HL-60 (cell line): ENCODE measurements at regions not wholly inside any gene's neighbourhood (a gene's known extent, or its start where the extent isn't known, plus 50 kb on each side); places are given as distances from the start of the nearest gene placed in this dataset.
A peak's percentile ranks its signal among the peaks of the same experiment; 100 is the strongest.

Experiments used
- DNase-seq, 2 experiments: peaks; one replicate each; pipeline ENCODE4 v3.0.0-alpha.2; 2010 to 2020; ENCODE audit warnings: low read depth in 1 of 2, low spot score in 1 of 2
- H3K27ac ChIP-seq: fragments of 250-450 bp; sonication (Bioruptor Pico); replicated peaks from 2 replicates; pipeline ENCODE4 v1.5.1; 2020; ENCODE audit warnings: mild to moderate bottlenecking, moderate library complexity
- H3K27me3 ChIP-seq: fragments of 250-450 bp; sonication (Bioruptor Pico); 2 replicates; pipeline ENCODE4 v1.5.1; 2021; ENCODE audit warnings: mild to moderate bottlenecking, moderate library complexity; ENCODE audit not compliant: insufficient read depth, poor library complexity, severe bottlenecking
- H3K4me3 ChIP-seq: replicated peaks from 2 replicates; pipeline ENCODE4 v1.5.1; 2011; ENCODE audit warnings: mild to moderate bottlenecking, control low read depth, low read length; ENCODE audit not compliant: insufficient read depth
- CTCF ChIP-seq: IDR thresholded peaks from one replicate; pipeline ENCODE4 v1.5.1; 2011; ENCODE audit warnings: low read length, control low read depth, inconsistent platforms; ENCODE audit not compliant: insufficient read depth
- GABPA ChIP-seq: IDR thresholded peaks from 2 replicates; pipeline ENCODE4 v1.6.1; 2012; ENCODE audit warnings: low read depth
- POLR2AphosphoS5 ChIP-seq: IDR thresholded peaks from 2 replicates; pipeline ENCODE4 v1.6.1; 2012; ENCODE audit warnings: low read depth
- REST ChIP-seq: IDR thresholded peaks from 2 replicates; pipeline ENCODE4 v1.6.1; 2012; ENCODE audit warnings: low read depth; ENCODE audit not compliant: insufficient replicate concordance
- SPI1 ChIP-seq: IDR thresholded peaks from 2 replicates; pipeline ENCODE4 v1.6.1; 2012; ENCODE audit warnings: low read depth, mild to moderate bottlenecking, borderline replicate concordance

- H3K27ac ChIP-seq = no peak overlapping the region
- DNase-seq = peak in 1 of 2 experiments; percentile 71
- no peak overlapping the region for H3K4me3 ChIP-seq
- no peak; the same call in 1 of the 2 replicates for TF ChIP-seq POLR2AphosphoS5
- no peak for TF ChIP-seq CTCF
- peak; percentile 95 for TF ChIP-seq SPI1
- no peaks in the 10 kb centered on the region for H3K27me3 ChIP-seq
These were observed 893.5 kb downstream of the TUSC7 start for GRCh38 chr3:117603097-117603496.

GRCh38 chr3:117606866-117607265 is 897.3 kb downstream of the TUSC7 start:
- no peak for TF ChIP-seq REST
- no peak for TF ChIP-seq SPI1
- no peak for TF ChIP-seq CTCF
- TF ChIP-seq POLR2AphosphoS5 = no peak
- TF ChIP-seq GABPA = no peak
- Histone ChIP-seq H3K27me3 (no peaks in the 10 kb centered on the region), H3K4me3 (no peak overlapping the region), H3K27ac (no peak overlapping the region)
- no peak for DNase-seq

GRCh38 chr3:117609330-117609729 is 899.8 kb downstream of the TUSC7 start:
- DNase-seq = no peak
- Histone ChIP-seq H3K27me3 (no peaks in the 10 kb centered on the region), H3K27ac (no peak overlapping the region), H3K4me3 (no peak overlapping the region)
- TF ChIP-seq CTCF (no peak), SPI1 (no peak), GABPA (no peak), POLR2AphosphoS5 (no peak), REST (no peak)

- TF ChIP-seq POLR2AphosphoS5 (no peak), CTCF (no peak), REST (no peak), SPI1 (no peak), GABPA (no peak)
- no peaks in the 10 kb centered on the region for H3K27me3 ChIP-seq
- no peak overlapping the region for H3K27ac ChIP-seq
- H3K4me3 ChIP-seq = no peak overlapping the region
- DNase-seq = no peak
These were observed 900.6 kb downstream of the TUSC7 start for GRCh38 chr3:117610156-117610555.
